Glomerular visceral epithelial cell (primary cell): ENCODE measurements at regions not wholly inside any gene's neighbourhood (a gene's known extent, or its start where the extent isn't known, plus 50 kb on each side); places are given as distances from the start of the nearest gene placed in this dataset.
"Not testable (repeated sequence)": the region's sequence is repeated elsewhere in the genome, so short reads cannot be mapped to it uniquely, and the experiment has no call there.

Experiments
- DNase-seq: peaks from one replicate; pipeline ENCODE4 v3.0.0-alpha.2; 2016; ENCODE audit errors: extremely low spot score

GRCh38 chrX:76774912-76775311 lies 347.4 kb downstream of the MAGEE1 start:
- DNase-seq: not testable (repeated sequence)

- DNase-seq: no peak
Measured at GRCh38 chrX:76796311-76796710, 368.8 kb downstream of the MAGEE1 start.

- DNase-seq: no peak
Measured at GRCh38 chrX:76802708-76803107, 375.2 kb downstream of the MAGEE1 start.

DNA sequence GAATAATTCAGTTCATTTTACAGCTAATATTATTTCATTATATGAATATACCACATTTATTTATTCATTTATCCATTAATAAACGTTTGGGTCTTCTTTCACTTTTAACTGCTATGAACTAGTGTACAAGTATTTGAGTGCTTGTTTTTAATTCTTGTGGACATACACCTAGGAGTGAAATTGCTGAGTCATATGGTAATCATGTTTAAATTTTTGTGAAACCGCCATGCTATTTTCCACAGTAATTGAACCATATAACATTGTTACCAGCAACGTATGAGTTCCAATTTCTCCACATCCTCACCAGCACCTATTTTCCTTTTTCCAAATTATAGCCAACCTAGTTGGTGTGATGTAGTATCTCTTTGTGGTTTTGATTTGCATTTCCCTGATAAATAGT lies 388.2 kb downstream of the MAGEE1 start:
- no peak for DNase-seq

DNA sequence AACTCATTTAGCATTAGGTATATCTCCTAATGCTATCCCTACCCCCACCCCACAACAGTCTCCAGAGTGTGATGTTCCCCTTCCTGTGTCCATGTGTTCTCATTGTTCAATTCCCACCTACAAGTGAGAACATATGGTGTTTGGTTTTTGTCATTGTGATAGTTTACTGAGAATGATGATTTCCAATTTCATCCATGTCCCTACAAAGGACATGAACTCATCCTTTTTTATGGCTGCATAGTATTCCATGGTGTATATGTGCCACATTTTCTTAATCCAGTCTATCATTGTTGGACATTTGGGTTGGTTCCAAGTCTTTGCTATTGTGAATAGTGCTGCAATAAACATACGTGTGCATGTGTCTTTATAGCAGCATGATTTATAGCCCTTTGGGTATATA lies 389.8 kb downstream of the MAGEE1 start:
- DNase-seq: not testable (repeated sequence)

- no peak for DNase-seq
Measured at GRCh38 chrX:76821276-76821675, 393.8 kb downstream of the MAGEE1 start.

- DNase-seq: no peak
Measured at GRCh38 chrX:76827672-76828071, 400.2 kb downstream of the MAGEE1 start.

- DNase-seq: not testable (repeated sequence)
Measured at GRCh38 chrX:76840902-76841301, 413.4 kb downstream of the MAGEE1 start.

GRCh38 chrX:76850851-76851250 lies 423.3 kb downstream of the MAGEE1 start:
- DNase-seq: no peak

GRCh38 chrX:76862509-76862908 lies 435.0 kb downstream of the MAGEE1 start:
- no peak for DNase-seq

DNA sequence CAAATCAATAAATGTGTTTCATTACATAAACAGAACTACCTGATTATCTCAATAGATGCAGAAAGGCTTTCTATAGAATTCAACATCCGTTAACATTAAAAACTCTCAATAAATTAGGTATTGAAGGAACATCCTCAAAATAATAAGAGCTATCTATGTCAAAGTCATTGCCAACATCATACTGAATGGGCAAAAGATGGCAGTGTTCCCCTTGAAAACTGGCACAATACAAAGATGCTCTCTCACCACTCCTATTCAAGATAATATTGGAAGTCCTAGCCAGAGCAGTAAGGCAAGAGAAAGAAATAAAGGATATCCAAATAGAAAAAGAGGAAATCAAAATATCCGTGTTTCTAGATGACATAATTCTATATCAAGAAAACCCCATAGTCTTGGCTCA lies 466.4 kb downstream of the MAGEE1 start:
- no peak for DNase-seq

GRCh38 chrX:76915836-76916235 lies 488.3 kb downstream of the MAGEE1 start:
- no peak for DNase-seq

- DNase-seq: no peak
Measured at GRCh38 chrX:76918033-76918432, 490.5 kb downstream of the MAGEE1 start.

DNA sequence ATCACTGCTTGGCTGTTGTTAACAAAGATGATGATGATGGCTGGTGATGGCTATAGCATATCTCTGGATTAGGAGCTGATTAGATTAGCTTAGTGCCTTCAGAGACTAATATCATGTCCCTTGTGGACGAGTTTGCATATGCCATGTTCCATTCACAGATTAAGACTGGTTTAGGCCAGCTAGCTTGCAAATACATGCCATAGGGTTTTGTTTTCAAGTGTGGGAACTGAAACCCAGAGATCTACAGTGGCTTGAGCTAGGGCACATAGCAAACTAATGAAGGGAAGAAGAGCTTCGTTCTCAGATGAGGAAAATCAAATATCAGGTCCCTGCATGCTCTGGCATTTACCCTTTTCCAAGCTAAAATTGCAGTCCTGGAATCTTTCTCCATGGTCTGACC lies 492.3 kb downstream of the MAGEE1 start:
- no peak for DNase-seq

DNA sequence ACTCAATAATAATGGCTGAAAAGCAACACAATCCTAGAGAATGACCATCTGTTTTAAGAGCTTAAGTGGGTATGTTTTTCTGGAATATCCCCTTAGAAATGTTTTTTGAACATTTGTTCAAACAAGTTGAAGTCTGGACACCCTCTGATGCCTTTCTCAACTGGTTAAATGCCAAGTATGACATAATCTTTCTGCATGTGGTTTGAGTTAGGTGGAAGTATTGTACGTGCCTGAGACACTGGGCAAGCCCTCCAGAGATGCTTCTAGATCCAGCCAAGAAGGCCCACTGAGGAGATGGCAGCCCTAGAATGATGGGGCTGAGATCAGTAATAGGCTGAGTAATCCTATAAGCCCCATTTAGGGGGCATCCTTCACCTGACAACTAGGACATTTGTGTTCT lies 493.1 kb downstream of the MAGEE1 start:
- no peak for DNase-seq

DNA sequence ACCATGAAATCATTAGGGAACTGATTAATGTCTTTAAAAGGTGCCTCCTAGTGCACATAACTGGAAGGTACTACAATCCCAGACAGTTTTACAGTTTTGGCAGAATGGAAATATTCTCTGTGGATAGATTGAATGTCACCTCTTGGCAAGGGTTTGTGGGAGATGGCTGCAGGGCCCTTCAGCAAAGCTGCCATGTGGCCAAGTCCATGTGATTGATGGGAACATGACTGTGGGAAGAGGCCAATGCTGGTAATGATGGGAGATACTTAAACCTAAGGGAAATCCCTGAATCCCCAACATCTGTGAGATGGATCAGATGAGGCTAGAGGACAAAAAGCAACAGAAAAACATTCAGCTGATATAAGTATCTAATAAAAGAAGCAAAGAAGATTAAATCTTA lies 493.7 kb downstream of the MAGEE1 start:
- DNase-seq: no peak

GRCh38 chrX:76922100-76922499 lies 494.6 kb downstream of the MAGEE1 start:
- no peak for DNase-seq

DNA sequence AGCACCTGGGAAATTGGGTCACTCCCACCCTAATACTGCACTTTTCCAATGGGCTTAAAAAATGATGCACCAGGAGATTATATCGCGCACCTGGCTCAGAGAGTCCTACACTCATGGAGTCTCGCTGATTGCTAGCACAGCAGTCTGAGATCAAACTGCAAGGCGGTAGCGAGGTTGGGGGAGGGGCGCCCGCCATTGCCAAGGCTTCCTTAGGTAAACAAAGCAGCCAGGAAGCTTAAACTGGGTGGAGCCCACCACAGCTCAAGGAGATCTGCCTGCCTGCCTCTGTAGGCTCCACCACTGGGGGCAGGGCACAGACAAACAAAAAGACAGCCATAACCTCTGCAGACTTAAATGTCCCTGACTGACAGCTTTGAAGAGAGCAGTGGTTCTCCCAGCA lies 497.1 kb downstream of the MAGEE1 start:
- not testable (repeated sequence) for DNase-seq

GRCh38 chrX:76931518-76931917 lies 504.0 kb downstream of the MAGEE1 start:
- no peak for DNase-seq

GRCh38 chrX:76957485-76957884 lies 489.7 kb upstream of the FGF16 start:
- DNase-seq: no peak

DNA sequence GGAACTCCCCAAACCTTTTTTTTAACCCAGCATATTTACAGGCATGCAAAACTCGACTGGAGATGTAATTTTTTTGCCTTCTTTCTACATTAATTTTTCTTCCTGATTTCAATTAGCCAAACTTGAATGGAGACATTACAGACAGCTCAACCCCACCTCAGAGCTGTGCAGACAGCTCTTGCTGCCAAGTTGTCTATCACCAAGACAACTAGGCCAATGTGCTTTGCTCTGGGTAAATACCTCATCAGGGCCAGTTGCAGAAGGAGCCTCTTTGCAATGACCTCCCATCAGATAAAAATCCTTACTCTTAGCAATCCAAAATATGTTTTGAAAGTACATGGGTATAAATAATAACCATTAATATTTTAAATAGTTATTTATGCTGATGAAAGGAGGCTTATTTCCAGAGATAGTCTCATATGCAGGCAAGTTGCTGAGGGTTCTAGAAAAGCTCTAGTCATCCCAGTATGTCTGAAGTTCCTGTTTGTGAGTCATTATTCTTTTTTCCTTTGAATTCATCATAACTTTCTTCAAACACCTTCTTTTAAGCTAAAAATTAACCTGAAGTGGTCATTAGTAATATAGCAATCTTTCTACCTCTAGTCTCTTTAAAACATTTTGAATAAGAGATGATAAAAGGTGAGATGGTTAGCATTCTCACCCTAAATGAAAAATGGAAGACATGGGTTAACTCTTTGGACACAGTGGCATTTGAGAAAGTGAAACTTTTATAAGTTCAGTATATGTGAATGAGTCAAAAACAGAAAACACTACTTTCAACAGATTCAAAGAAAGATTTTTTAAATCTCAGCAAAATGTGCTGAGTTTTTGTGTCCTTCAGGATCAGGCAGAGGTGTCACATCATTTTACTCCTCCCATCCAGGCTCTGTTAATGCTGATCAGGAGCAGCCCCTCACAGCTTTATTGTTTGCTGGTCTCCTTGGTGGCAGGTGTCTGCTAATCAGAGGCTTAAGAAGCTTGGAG lies 475.5 kb upstream of the FGF16 start:
- no peak for DNase-seq

- no peak for DNase-seq
Measured at GRCh38 chrX:76977452-76977851, 469.7 kb upstream of the FGF16 start.

DNA sequence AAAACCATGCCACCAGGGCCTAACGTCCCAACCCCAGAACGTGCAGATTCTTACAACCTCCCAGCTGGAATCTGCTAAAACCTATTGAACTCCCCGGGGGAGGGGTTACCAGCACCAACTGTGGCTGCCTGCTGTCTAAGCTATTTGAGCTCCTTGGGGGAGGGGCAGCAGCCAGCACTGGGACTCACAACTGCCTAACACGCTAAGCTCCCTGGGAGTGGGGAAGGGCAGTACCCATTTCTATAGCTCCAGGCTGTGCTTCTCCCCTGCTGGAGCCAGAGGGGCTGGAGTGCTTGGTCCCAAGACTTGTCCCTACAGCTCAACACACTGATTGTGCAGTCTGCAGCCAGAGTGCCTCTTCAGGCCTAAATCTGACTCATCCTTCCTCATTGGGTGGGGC lies 459.8 kb upstream of the FGF16 start:
- no peak for DNase-seq

- DNase-seq: no peak
Measured at GRCh38 chrX:76996641-76997040, 450.5 kb upstream of the FGF16 start.
